ENCODE measurements at regions not wholly inside any gene's neighbourhood (a gene's known extent, or its start where the extent isn't known, plus 50 kb on each side); places are given as distances from the start of the nearest gene placed in this dataset.

DNA sequence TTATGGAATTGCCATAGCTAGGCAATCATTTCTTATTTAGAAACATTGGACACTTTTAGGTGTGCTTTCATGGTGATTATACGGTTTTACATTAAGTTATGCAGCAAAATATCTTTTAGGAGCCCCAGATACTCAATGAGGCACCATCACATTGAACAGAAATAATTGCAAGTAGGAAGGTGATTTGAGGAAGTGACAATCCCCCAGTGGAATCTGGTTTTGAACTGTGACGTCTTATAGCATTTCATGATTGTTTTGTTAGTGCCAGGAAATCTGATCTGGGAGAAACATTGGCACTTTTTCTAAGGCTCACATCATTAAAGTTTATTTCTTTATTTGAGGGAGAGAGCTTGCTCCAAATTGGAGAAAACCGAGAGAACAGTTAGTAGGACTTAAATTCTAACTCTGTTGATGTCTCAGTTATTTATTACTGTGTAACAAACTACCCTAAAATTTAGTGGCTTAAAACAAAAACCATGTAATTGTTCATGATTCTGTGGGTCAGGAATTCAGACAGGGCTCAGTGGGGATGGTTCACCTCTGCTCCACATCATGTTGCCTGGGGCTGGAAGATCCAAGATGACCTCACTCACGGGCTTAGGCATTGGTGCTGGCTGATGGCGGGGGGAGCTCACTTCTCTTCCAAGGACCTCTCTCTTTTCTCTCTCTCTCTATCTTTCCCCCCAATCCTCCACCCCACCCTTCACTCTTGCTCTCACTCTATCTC, 78.2 kb upstream of the STEAP1B start:
- Mint-ChIP-seq H3K36me3 (ENCODE audit: low read depth) (peaks cover 18% of the 10 kb centered on the region), H3K4me3 (peak overlapping the region; percentile 74), H3K27ac (peak overlapping the region; percentile 96), H3K4me1 (ENCODE audit: low read depth) (peaks cover 68% of the 10 kb centered on the region), H3K9me3 (peaks cover 20% of the 10 kb centered on the region), H3K27me3 (ENCODE audit: insufficient read depth) (no peaks in the 10 kb centered on the region; the same call in 1 of the 2 replicates)
- DNase-seq, result peak; percentile 75
- TF ChIP-seq, protein P1, sequence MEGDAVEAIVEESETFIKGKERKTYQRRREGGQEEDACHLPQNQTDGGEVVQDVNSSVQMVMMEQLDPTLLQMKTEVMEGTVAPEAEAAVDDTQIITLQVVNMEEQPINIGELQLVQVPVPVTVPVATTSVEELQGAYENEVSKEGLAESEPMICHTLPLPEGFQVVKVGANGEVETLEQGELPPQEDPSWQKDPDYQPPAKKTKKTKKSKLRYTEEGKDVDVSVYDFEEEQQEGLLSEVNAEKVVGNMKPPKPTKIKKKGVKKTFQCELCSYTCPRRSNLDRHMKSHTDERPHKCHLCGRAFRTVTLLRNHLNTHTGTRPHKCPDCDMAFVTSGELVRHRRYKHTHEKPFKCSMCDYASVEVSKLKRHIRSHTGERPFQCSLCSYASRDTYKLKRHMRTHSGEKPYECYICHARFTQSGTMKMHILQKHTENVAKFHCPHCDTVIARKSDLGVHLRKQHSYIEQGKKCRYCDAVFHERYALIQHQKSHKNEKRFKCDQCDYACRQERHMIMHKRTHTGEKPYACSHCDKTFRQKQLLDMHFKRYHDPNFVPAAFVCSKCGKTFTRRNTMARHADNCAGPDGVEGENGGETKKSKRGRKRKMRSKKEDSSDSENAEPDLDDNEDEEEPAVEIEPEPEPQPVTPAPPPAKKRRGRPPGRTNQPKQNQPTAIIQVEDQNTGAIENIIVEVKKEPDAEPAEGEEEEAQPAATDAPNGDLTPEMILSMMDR (IDR thresholded peaks at IDR 0.05), result no peak

DNA sequence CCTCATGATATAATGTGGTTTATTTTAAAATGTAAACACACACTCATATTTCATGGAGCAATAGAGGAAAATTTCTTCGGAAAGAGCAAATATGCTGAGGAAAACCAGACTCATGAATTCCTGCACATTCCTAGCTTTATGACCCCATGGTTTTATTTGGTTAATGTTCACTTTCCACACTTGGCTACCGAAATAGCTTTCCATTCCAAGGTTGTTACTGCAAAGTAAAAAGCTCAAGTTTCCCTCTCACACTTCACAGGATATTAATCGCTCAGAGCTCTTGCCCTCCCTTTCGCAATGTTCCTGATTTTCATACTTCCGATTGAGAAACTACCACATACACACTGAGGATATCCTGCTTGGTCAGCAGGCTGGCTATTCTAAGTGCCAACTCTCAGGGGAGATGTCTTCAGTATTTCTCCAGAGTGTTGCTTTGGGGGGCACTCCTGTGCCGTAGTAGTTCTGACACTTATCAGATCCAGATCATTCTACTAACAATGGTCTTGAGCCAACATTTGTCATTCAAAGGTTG, 77.5 kb upstream of the STEAP1B start:
- DNase-seq, result peak; percentile 92
- peak overlapping the region; percentile 74 for H3K4me3 Mint-ChIP-seq
- H3K27ac Mint-ChIP-seq, result peak overlapping the region; percentile 96
- H3K36me3 Mint-ChIP-seq (ENCODE audit: low read depth), result peaks cover 18% of the 10 kb centered on the region
- TF ChIP-seq, protein P1 (IDR thresholded peaks at IDR 0.05), result no peak
- H3K9me3 Mint-ChIP-seq, result peaks cover 20% of the 10 kb centered on the region
- H3K4me1 Mint-ChIP-seq (ENCODE audit: low read depth), result peaks cover 68% of the 10 kb centered on the region
- H3K27me3 Mint-ChIP-seq (ENCODE audit: insufficient read depth), result no peaks in the 10 kb centered on the region; the same call in 1 of the 2 replicates

DNA sequence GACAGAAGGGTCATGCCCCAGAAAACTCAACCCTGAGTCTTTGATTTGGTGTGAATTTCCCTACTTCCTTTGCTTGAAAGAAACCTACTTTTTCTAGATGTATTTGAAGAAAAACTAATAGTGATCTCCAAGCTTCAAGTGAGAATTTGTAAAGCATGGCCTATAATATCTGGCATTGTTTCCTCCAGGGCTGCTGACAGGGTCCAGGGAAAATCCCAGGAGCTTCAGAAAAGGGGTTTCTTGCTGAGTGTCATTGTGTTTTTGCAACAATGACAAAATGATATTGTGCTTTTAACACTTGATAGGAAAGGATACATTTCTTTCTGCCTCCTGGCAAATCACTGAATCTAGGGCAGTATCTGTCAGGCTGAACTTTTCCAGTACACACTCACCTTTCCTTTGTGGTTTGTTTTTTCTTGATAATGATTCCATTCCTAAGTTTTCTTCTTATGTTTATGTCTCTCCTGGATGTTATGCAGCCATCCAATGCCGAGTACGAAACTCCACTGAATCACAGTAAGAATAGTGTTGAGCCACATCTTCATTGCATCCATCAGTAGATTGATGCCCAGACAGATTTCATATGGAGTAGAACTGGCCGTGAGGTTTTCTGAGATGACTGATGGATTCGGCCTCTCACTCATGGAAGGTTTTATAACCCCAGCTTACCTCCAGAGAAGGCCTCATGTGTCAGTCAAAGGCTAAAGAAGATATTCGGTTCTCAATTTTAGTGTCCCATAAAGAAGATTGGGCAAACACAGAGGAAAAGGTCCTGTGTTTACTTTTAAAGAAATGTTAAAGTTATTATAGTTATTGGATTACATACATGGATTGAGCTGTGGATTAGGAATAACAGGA, 76.9 kb upstream of the STEAP1B start:
- H3K4me3 Mint-ChIP-seq, result peak overlapping the region; percentile 36

DNA sequence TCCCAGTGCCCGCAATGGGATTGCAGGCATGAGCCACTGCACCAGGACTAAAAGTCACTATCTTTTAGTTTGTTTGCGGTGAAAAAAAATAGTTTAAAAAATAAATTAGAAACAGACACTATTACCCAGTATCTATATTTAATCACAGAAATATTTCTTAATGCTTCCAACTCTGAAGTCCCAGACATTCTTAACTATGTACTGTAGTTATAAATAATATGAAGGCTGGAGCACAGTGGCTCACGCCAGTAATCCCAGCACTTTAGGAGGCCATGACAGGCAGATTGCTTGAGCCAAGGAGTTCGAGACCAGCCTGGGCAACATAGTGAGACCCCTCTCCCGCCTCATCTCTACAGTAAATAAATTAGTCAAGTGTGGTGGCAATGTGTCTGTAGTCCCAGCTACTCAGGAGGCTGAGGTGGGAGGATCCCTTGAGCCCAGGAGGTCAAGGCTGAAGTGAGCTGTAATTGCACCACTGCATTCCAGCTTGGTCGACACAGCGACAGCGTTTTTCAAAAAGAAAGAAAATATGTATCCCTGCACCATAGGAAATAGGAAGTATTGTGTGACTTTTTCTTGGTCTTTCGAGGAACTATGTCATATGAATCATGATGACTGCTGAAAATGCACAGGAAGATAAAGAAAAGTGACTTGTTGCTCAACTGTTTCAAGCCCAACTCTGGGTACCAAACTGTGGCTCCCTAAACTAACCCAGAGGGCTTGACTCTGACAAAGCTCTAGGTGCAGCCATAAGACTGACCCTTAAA, 74.9 kb upstream of the STEAP1B start:
- Mint-ChIP-seq H3K4me1 (ENCODE audit: low read depth) (peaks cover 88% of the 10 kb centered on the region), H3K36me3 (ENCODE audit: low read depth) (peaks cover 21% of the 10 kb centered on the region), H3K27me3 (ENCODE audit: insufficient read depth) (no peaks in the 10 kb centered on the region; the same call in 1 of the 2 replicates), H3K27ac (peak overlapping the region; percentile 73), H3K4me3 (no peak overlapping the region), H3K9me3 (peaks cover 20% of the 10 kb centered on the region)
- no peak for DNase-seq
- TF ChIP-seq, protein P1 (IDR thresholded peaks at IDR 0.05), result no peak

More for the DNA sequence above, 76.9 kb upstream of the STEAP1B start:
- Mint-ChIP-seq H3K27me3 (ENCODE audit: insufficient read depth) (no peaks in the 10 kb centered on the region; the same call in 1 of the 2 replicates), H3K4me1 (ENCODE audit: low read depth) (peaks cover 70% of the 10 kb centered on the region), H3K27ac (peak overlapping the region; percentile 96), H3K36me3 (ENCODE audit: low read depth) (peaks cover 18% of the 10 kb centered on the region), H3K9me3 (peaks cover 20% of the 10 kb centered on the region)
- DNase-seq, result no peak
- TF ChIP-seq, protein P1 (IDR thresholded peaks at IDR 0.05), result no peak

DNA sequence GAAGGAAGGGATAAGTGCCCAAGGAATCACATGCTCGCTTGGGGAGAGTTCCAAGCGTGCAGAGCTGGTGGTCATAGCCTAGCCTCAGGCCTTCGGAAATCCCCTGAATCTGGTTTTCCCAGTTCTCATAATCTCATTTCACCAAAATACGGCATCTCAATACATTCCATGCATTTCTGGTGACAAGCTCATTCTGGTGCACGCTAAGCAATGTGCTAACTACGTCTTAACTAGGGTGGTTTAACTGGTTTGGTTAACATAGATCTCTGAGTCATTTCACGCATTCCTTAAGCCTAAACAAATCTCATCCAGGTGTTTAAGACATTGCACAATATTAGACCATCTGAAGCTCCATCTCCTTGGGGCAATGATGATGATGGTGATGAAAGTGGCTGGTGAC, 72.9 kb upstream of the STEAP1B start:
- Mint-ChIP-seq H3K27me3 (ENCODE audit: insufficient read depth) (no peaks in the 10 kb centered on the region; the same call in 1 of the 2 replicates), H3K27ac (peak overlapping the region; percentile 99), H3K9me3 (peaks cover 2% of the 10 kb centered on the region), H3K4me1 (ENCODE audit: low read depth) (peaks cover 88% of the 10 kb centered on the region), H3K4me3 (peak overlapping the region; percentile 41), H3K36me3 (ENCODE audit: low read depth) (peaks cover 14% of the 10 kb centered on the region; the same call in 1 of the 2 replicates)
- TF ChIP-seq, protein P1 (IDR thresholded peaks at IDR 0.05), result no peak
- peak; percentile 97 for DNase-seq

Data from HFFc6 (cell line).